ENCODE measurements at regions not wholly inside any gene's neighbourhood (a gene's known extent, or its start where the extent isn't known, plus 50 kb on each side); places are given as distances from the start of the nearest gene placed in this dataset.
"Not testable (repeated sequence)": the region's sequence is repeated elsewhere in the genome, so short reads cannot be mapped to it uniquely, and the experiment has no call there.

DNA sequence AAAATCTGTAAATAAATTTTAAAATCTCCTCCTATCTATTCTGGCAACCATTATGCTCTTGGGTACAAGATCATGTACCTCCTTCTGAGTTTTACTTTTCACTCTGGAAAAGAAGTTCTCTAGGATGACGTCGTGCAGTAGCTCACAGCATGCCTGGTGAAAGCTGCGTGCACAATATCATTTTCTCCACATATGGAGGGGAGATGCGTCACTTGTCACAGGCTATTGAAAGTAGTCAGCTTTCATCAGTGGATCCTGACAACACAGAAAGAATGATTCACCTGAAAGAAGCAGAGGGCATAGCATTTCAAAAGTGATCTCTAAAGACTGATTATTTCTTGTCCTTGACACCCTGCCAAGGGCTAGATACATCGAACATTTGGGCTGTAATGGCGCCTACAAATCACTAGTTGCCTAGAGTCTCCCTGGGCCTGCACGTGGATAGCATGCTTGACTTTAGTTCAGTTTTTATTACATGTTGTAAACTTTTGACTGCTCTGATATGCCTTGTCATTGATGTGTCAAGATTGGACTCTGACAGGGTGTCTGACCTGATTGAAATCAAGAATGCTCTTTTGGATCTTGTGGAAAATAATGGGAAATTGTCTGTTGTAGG is 1365.6 kb downstream of the OLFM4 start:
- no peak for DNase-seq (ENCODE audit: low read depth)

DNA sequence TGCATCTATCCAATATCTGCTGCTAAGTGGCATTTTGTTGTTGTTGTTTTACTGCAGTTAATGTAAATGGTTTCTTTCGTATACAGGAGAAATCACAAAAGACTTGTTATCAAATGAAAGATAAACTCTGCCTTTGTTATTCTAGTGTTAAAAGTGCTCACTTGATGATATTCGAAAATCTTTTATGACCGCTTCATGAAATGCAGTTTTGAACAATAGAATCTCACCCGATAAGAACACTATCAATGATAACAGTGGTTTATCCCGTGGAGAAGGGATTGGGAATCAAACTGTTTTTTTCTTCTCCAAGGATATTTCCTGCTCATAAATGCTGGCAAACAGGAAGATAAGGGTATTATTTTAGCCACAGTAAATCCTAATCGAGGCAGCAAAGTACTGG is 1366.3 kb downstream of the OLFM4 start:
- DNase-seq (ENCODE audit: low read depth): no peak

DNA sequence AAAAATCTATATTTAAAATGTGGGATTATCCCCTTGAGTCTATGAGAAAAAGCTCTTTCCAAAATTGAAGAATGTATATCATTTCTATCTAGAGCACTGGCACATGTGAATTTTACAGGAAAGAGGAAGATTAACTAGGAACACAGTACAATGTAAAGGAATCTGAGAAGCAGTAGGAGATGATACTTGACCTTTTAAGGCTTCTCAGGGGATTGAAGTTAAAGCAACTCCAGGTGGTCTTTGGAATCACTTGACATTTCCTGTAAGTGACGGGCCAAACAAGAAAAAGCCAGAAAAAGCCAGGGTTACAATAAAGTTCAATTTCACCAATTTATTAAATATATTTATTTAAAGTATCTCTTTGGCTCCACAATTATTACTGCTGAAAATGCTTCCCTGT is 1373.9 kb downstream of the OLFM4 start:
- DNase-seq (ENCODE audit: low read depth): no peak

DNA sequence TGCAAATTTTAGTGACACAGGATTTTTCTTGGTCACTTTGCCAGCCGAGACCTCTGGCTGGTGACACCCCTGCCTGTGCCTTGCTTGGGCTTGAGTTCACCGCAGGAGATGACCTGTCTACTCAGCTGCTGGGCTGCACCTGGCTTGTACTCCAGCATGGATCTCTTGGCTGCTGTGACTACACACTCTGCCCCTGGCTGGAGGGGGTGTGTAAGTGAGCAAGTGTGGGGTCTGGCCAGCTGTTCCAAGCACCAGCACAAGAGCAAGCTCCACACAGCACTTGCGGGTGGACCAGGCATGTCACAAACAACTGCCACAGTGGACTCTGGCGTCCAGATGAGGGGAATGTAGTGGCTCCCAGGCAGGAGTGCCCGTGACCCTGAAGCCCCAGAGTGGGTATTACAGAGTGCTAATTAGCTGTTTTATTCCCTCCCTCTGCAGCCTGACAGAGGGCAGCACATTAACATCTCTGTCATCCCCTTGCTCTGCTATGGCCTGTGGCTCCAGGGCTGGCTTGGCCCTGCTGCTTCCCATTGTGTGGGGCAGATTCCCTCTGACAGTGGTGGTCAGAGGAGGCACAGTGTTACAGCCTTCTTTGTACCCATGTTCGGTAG is 1387.2 kb downstream of the OLFM4 start:
- no peak for DNase-seq (ENCODE audit: low read depth)

DNA sequence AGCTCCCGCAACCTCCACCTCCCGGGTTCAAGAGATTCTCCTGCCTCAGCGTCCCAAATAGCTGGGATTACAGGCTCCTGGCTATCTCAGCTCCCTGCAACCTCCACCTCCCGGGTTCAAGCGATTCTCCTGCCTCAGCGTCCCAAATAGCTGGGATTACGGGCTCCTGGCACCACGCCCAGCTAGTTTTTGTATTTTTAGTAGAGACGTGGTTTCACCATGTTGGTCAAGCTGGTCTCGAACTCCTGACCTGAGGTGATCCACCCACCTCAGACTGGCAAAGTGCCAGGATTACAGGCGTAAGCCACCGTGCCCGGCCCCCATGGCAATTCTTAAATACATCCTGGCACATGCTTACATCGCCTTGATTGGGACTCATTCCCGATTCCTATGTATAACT is 1394.3 kb downstream of the OLFM4 start:
- DNase-seq (ENCODE audit: low read depth): not testable (repeated sequence)

DNA sequence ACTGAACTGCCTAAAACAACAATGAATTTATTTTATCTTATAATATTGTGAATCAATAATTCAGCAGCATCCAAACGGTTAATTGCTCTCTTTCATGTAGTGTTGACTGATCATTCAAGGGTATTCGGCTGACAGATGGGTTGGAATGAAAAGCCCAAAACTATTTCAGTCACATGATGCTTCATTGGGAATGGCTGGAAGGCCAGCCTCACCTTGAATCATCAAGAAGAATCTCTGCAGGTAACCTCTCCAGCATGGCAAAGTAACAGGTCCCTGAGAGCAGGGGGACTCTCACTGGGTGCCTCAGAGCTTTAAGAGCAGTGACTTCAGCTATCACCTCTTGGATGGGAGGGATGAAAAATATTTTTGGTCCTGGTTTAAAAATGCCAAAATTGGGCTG is 1395.7 kb downstream of the OLFM4 start:
- DNase-seq (ENCODE audit: low read depth): no peak

DNA sequence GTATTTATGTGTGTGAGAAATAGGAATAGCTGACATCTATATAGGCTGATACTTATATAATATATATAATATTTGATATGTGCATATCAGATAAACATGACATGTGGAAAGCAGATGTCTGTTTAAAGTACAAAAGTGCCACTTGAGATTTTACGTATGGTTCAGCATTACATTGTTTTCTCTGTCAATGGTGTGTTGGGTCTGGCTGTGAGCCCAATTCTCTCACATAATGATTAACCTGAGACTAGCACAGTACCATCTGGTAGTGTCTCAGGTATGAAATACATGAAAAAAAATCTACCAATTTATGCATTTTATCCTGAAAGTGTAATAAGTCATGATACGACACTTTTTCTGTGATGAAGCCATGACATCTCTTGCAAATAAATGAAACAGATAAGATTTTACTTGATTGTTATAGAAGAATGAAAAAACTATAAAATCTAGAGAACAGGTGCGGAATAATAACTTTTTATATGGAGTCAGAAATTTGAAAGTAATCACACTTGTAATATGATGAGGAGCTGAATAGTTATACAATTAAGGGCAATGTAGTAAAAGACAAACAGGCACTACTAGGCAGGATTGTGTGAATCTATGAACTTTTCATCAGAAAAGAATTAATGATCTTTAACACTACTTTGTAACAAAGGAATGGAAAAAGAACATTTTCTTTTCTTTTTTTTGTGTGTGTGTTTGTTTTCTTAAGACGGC is 1405.0 kb downstream of the OLFM4 start:
- no peak for DNase-seq (ENCODE audit: low read depth)

DNA sequence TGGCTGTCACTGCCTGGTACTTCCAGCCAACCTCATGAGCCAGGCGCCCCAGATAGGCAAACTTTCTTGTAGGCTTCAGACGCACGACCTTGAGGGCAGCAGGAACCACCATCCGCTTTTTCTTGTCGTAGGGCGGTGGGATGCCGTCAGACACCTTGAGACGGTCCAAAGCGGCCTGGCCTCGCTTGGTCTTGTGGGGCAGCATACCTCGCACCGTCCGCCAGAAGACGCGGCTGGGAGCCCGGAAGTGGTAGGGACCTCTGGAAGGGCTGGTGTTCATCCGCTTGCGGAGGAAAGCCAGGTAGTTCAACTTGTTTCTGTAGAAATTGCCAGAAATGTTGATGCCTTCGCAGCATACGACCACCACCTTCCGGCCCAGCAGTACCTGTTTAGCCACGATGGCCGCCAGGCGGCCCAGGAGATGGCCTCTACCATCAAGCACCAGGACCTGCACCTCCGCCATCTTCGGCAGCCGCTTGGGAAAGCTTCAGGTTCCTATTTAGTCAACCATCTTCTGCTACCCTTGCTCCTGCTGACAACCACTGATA is 1412.3 kb downstream of the OLFM4 start:
- DNase-seq (ENCODE audit: low read depth): not testable (repeated sequence)

DNA sequence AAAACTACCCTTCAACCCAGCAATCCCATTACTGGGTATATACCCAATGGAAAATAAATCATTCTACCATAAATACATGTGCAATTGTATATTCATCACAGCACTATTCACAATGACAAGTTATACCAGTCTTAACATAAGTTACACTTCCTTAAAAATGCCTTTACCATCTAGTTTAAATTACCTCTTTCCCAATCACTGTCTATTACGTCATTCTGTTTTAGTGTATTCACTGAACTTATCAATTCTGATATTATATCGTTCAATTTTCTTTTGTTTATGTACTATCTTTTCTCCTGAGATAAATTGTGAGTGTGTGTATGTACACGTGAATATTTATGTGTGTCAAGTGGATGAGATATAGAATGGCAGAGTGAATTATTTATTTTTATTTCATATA is 1416.8 kb downstream of the OLFM4 start:
- no peak for DNase-seq (ENCODE audit: low read depth)

DNA sequence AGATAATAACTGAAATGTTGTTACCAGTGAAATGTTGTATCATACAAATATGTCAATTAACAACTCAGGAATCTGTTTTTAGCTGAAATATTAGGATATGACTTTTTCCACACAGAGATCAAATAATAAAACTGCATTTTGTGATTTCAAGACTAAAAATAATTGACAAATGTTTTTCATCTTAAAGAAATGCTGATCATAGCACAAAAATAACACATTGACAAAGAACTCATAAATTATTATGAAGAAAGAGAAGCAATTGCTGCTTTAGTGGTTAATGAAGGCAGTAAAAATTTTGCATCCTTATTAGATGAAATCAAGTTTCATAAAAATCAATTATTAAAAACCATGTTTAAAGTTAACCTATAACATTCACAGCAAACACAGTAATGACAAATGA is 1417.3 kb downstream of the OLFM4 start:
- DNase-seq (ENCODE audit: low read depth): no peak

DNA sequence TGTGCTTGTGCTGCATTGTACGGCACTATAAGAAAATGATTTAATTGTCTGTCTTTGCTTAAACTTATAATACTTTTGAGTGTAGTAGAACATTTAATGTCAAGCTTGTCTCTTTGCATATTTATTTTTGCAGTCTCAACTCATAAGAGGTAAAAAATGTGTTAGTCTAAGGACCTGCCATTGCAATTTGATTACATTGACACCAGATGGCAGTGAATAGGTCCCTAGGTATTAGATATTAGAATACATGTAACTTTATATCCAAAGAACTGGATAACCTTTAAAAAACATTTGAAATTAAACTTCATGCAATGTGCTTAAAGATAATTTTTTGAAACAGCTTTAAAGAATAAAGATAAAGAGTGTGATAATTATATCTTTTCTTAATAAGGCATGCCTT is 1421.3 kb downstream of the OLFM4 start:
- no peak for DNase-seq (ENCODE audit: low read depth)

DNA sequence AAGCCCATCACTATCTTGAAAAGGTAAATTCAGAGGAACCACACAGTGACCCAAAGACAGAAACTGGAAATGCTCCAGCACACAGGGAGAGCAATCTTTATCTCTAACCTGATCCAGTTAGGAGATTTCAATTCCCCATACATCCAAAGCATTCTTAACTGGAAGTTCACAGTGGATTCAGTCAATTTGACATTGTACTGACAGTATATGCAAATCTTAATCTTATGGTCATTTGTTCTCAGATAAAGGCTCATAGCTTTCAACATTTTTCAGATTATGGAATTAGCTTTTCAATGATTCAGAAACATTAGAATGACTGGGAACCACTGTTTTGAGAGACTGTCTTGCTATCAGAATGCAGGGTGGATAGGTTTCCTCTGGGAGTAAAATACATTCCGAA is 1455.6 kb downstream of the OLFM4 start:
- no peak for DNase-seq (ENCODE audit: low read depth)

DNA sequence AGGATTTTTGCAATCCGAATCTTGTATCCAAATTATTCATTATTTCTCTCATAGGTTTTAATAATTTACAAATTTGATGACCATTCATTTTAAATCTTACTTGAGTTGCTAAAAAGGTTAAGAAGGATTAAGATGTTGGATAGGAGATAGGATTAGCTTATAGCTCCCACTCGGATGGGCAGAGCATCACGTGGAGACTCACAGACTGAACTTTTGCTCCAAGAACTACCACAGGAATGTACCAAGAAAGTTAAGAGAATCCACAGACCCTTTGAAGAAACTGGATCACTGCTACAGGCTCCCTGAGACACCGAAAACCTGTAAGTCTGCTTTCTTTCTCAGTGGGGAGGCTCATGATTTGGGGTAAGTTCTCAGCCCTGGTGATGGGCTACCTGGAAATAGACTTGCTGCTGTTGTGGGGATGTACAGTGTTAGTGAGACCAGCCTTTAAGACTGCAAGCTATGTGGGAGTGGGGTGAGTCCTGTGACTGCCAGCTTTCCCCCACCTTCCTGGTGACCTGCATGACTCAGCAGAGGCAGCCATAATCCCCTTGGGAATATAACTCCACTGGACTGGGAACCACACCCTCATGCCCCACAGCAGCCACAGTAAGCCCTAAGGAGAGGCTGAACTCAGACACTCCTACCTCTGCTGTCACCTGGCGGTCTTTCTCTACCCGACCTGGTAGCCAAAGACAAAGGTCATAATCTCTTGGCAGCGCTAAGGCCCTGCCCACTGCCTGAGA is 1458.0 kb downstream of the OLFM4 start:
- no peak for DNase-seq (ENCODE audit: low read depth)

DNA sequence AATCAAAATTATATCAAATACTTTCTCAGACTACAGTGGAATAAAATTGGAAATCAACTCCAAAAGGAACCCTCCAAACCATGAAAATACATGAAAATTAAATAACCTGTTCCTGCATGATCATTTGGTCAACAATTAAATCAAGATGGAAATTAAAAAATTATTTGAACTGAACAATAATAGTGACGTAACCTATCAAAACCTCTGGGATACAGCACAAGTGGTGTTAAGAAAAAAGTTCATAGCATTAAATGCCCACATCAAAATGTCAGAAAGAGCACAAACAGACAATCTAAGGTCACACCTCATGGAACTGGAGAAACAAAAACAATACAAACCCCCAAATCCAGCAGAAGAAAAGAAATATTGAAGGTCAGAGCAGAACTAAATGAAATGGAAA is 1460.7 kb downstream of the OLFM4 start:
- no peak for DNase-seq (ENCODE audit: low read depth)

DNA sequence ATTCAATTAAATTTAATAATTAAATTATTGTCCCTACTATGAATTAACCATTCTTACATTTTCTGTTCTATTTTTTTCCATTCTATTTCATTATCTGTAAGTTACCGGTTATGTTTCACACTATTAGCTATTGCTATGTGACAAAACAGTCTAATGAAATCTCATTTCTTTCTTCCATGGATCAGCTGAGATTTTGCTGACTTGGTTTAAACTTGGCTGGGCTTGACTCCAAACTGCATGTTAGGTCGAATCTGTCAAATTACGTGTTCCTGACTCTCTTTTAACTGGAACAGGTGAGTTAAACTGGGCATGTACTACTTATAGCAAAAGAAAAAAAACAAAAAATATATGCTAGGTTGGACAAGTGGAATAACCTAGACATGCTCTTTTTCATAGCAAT is 1464.4 kb downstream of the OLFM4 start:
- no peak for DNase-seq (ENCODE audit: low read depth)

DNA sequence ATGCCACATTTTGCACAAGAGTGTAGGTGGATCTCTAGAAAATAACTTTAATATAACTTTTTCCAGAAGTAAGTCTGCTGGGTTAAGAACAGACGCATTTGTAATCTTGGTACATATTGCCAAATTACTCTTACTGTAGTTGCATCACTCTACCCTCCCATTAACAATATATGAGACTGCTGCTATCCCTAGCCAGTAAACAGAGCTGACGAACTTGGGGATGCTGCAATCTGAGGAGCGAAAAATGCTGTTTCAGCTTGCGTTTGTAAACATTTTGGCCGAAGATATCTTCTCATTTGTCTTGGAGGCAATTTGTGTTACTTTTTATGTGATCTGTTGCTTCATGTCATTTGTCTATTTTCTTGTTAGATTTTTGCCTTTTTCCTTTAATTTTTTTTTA is 1482.8 kb downstream of the OLFM4 start:
- no peak for DNase-seq (ENCODE audit: low read depth)

DNA sequence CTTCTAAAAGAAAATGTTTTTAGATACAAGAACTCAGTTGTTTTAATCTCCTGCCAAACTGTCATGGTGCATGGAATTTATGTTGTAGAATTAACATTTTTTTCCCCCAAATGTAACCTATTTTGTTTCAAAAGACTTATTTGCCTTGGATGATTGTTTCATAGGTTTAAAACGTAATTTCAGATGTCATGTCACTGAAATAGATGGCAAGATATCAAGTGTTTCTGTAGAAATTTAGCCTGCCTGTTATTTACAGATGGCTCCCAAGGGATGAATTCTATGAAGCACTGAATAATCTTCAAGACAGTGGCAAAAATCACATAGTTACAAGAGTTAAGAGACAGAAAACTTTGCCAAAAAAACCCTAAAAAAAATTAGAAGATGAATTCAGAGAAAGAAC is 1484.6 kb downstream of the OLFM4 start:
- no peak for DNase-seq (ENCODE audit: low read depth)

DNA sequence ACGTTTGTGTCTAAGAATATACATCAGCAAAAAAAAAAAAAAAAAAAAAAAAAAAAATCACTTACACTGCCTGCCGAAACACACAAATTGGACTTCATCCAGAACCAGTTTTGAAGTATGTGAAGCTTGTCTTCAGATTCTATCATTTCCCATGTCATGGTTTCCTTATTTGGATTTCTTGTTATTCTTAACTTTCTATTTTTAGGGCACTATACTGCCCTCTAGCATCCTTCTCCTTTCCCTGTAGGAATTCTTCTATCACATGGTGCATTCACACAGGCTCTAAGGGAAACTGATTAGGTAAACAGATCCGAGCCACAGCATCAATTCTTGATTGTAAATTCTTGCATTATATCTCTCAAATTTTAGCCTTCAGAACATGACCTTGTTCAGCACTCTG is 1507.5 kb downstream of the OLFM4 start:
- DNase-seq (ENCODE audit: low read depth): no peak

DNA sequence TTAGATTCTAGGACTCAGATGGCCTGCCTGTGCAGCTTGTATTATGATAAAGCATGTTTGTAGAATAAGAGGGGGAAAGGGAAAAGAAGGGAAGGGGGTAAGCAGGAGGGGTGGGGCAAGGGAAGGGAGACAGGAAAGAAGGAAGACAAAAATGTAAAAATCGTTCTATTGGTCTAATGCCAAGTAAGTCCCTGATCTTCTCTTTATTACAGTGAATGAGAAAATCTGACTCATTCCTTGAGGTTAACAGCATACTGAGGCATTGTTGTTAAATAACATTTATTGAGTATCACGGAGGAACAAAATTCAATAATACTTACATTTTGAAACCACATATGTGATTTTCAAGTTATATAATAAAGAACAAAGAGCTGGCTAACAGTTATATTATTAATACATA is 1534.7 kb downstream of the OLFM4 start:
- no peak for DNase-seq (ENCODE audit: low read depth)

DNA sequence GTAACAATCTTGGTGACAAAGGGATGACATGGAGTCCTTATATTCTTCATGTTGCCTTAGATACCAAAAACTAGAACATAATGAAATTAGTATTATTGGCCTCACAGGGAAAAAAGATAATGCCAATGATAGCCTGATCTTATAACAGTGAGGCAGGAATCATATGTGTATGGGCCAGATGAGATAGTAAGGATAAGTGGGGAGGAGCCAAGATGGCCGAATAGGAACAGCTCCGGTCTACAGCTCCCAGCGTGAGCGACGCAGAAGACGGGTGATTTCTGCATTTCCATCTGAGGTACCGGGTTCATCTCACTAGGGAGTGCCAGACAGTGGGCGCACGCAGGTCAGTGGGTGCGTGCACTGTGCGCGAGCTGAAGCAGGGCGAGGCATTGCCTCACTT is 1543.4 kb downstream of the OLFM4 start:
- not testable (repeated sequence) for DNase-seq (ENCODE audit: low read depth)

DNA sequence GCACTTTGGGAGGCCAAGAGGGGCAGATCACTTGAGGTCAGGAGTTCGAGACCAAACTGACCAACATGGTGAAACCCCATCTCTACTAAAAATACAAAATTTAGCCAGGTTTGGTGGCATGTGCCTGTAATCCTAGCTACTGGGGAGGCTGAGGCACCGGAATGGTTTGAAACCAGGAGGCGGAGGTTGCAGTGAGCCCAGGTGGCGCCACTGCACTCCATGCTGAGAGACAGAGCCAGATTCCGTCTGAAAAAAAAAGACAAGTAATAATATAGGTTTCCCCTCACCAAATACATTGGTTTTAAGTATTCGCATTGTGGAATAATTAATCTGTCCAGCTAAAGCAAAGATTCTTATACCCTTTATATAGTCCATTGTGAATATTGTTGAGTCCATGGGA is 1544.6 kb downstream of the OLFM4 start:
- DNase-seq (ENCODE audit: low read depth): no peak

DNA sequence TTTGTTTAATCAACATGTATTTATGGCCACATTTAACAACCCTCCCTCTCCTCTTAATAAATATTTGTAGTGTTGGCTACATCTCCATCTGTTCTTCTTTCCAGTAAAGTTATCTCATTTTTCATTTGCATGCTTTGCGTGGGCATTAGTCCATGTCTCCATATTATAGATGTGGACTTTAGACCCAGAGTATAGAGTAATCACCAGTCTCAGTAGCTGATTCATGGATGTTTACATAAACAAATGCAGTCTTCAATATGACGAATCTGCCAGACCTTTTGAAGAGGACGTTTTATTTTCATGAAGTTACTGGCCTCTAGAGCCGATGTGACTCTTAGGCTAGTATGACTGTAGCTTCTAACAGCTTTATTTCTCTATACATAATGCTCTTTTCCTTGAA is 1546.2 kb downstream of the OLFM4 start:
- no peak for DNase-seq (ENCODE audit: low read depth)

Data from LHCN-M2 (cell line).